ENCODE measurements at regions not wholly inside any gene's neighbourhood (a gene's known extent, or its start where the extent isn't known, plus 50 kb on each side); places are given as distances from the start of the nearest gene placed in this dataset.

GRCh38 chr9:105877721-105878120 lies 183.4 kb downstream of the TMEM38B start:
- H3K4me3 ChIP-seq (ENCODE audit: insufficient read depth in 1 of 2, low read depth in 1 of 2, low read length in 2 of 2) = no peak overlapping the region
- DNase-seq = no peak
- H2BK5ac ChIP-seq (ENCODE audit: low read depth, low read length, poor library complexity, severe bottlenecking) = no peak overlapping the region
- H2AK5ac ChIP-seq (ENCODE audit: low read length, severe bottlenecking) = no peak overlapping the region
- H2BK120ac ChIP-seq (ENCODE audit: low read depth, low read length) = no peak overlapping the region
- no peak overlapping the region for H3K18ac ChIP-seq (ENCODE audit: low read depth in 1 of 2, low read length in 2 of 2)
- no peaks in the 10 kb centered on the region for H3K9me3 ChIP-seq (ENCODE audit: control insufficient read depth, low read length)
- no peaks in the 10 kb centered on the region for H3K36me3 ChIP-seq (ENCODE audit: control insufficient read depth in 1 of 2, insufficient read depth in 2 of 2, low read depth in 1 of 2, low read length in 2 of 2)
- no peaks in the 10 kb centered on the region for H3K79me1 ChIP-seq (replicated peaks; ENCODE audit: low read length, poor library complexity, severe bottlenecking)
- no peak overlapping the region for H3K14ac ChIP-seq (ENCODE audit: low read length in 2 of 2)
- peaks cover 2% of the 10 kb centered on the region for H3K4me1 ChIP-seq (ENCODE audit: control insufficient read depth, insufficient read depth, low read depth, low read length)
- no peak overlapping the region for H3K27ac ChIP-seq (ENCODE audit: low read length, poor library complexity, severe bottlenecking)
- no peak overlapping the region for H3K9ac ChIP-seq (ENCODE audit: low read length)
- no peak overlapping the region for H4K91ac ChIP-seq (ENCODE audit: low read length)
- H3K27me3 ChIP-seq (ENCODE audit: control insufficient read depth in 1 of 2, insufficient read depth in 1 of 2, low read length in 2 of 2) = no peaks in the 10 kb centered on the region
- no peak overlapping the region for H2AFZ ChIP-seq (ENCODE audit: low read depth, low read length)
- H3K4me2 ChIP-seq (ENCODE audit: low read length, poor library complexity, severe bottlenecking) = no peak overlapping the region
- H2BK12ac ChIP-seq (ENCODE audit: low read length in 2 of 2) = no peak overlapping the region
- no peak overlapping the region for H3K4ac ChIP-seq (ENCODE audit: low read depth in 1 of 2, low read length in 2 of 2)
- 95% methylated on average over 1 of the region's 1 CpG for WGBS
- no peak overlapping the region for H2BK15ac ChIP-seq (ENCODE audit: low read depth, poor library complexity, severe bottlenecking)
- H4K8ac ChIP-seq (ENCODE audit: low read length) = no peak overlapping the region
- no peak overlapping the region for H3K23ac ChIP-seq (ENCODE audit: low read length in 2 of 2)

- Histone ChIP-seq H3K14ac (ENCODE audit: low read length in 2 of 2) (no peak overlapping the region), H2BK5ac (ENCODE audit: low read depth, low read length, poor library complexity, severe bottlenecking) (no peak overlapping the region), H3K36me3 (ENCODE audit: control insufficient read depth in 1 of 2, insufficient read depth in 2 of 2, low read depth in 1 of 2, low read length in 2 of 2) (no peaks in the 10 kb centered on the region), H3K9me3 (ENCODE audit: control insufficient read depth, low read length) (no peaks in the 10 kb centered on the region), H3K4me2 (ENCODE audit: low read length, poor library complexity, severe bottlenecking) (no peak overlapping the region), H2BK15ac (ENCODE audit: low read depth, poor library complexity, severe bottlenecking) (no peak overlapping the region), H3K23ac (ENCODE audit: low read length in 2 of 2) (no peak overlapping the region), H3K4me3 (ENCODE audit: insufficient read depth in 1 of 2, low read depth in 1 of 2, low read length in 2 of 2) (no peak overlapping the region), H2AFZ (ENCODE audit: low read depth, low read length) (no peak overlapping the region), H4K8ac (ENCODE audit: low read length) (no peak overlapping the region), H3K18ac (ENCODE audit: low read depth in 1 of 2, low read length in 2 of 2) (no peak overlapping the region), H4K91ac (ENCODE audit: low read length) (no peak overlapping the region), H3K79me1 (replicated peaks; ENCODE audit: low read length, poor library complexity, severe bottlenecking) (no peaks in the 10 kb centered on the region), H2BK120ac (ENCODE audit: low read depth, low read length) (no peak overlapping the region), H3K27ac (ENCODE audit: low read length, poor library complexity, severe bottlenecking) (no peak overlapping the region), H3K27me3 (ENCODE audit: control insufficient read depth in 1 of 2, insufficient read depth in 1 of 2, low read length in 2 of 2) (no peaks in the 10 kb centered on the region), H2AK5ac (ENCODE audit: low read length, severe bottlenecking) (no peak overlapping the region), H3K4ac (ENCODE audit: low read depth in 1 of 2, low read length in 2 of 2) (no peak overlapping the region), H3K9ac (ENCODE audit: low read length) (no peak overlapping the region), H2BK12ac (ENCODE audit: low read length in 2 of 2) (no peak overlapping the region), H3K4me1 (ENCODE audit: control insufficient read depth, insufficient read depth, low read depth, low read length) (peaks cover 2% of the 10 kb centered on the region)
- DNase-seq = no peak
Observed at GRCh38 chr9:105879181-105879580, 184.8 kb downstream of the TMEM38B start.

- H3K79me1 ChIP-seq (replicated peaks; ENCODE audit: low read length, poor library complexity, severe bottlenecking) = no peaks in the 10 kb centered on the region
- 100% methylated on average over 1 of the region's 1 CpG for WGBS
Observed at GRCh38 chr9:105880517-105880916, 186.2 kb downstream of the TMEM38B start.

GRCh38 chr9:105881021-105881420 lies 186.7 kb downstream of the TMEM38B start:
- Histone ChIP-seq H2BK12ac (ENCODE audit: low read length in 2 of 2) (no peak overlapping the region), H3K4ac (ENCODE audit: low read depth in 1 of 2, low read length in 2 of 2) (no peak overlapping the region), H4K91ac (ENCODE audit: low read length) (no peak overlapping the region), H2AFZ (ENCODE audit: low read depth, low read length) (no peak overlapping the region), H3K9me3 (ENCODE audit: control insufficient read depth, low read length) (no peaks in the 10 kb centered on the region), H3K4me2 (ENCODE audit: low read length, poor library complexity, severe bottlenecking) (no peak overlapping the region), H3K4me1 (ENCODE audit: control insufficient read depth, insufficient read depth, low read depth, low read length) (peaks cover 2% of the 10 kb centered on the region), H3K27me3 (ENCODE audit: control insufficient read depth in 1 of 2, insufficient read depth in 1 of 2, low read length in 2 of 2) (no peaks in the 10 kb centered on the region), H3K4me3 (ENCODE audit: insufficient read depth in 1 of 2, low read depth in 1 of 2, low read length in 2 of 2) (no peak overlapping the region), H3K18ac (ENCODE audit: low read depth in 1 of 2, low read length in 2 of 2) (no peak overlapping the region), H3K14ac (ENCODE audit: low read length in 2 of 2) (no peak overlapping the region), H3K36me3 (ENCODE audit: control insufficient read depth in 1 of 2, insufficient read depth in 2 of 2, low read depth in 1 of 2, low read length in 2 of 2) (no peaks in the 10 kb centered on the region), H4K8ac (ENCODE audit: low read length) (no peak overlapping the region), H3K23ac (ENCODE audit: low read length in 2 of 2) (no peak overlapping the region), H3K27ac (ENCODE audit: low read length, poor library complexity, severe bottlenecking) (no peak overlapping the region), H2AK5ac (ENCODE audit: low read length, severe bottlenecking) (no peak overlapping the region), H3K79me1 (replicated peaks; ENCODE audit: low read length, poor library complexity, severe bottlenecking) (no peaks in the 10 kb centered on the region), H2BK15ac (ENCODE audit: low read depth, poor library complexity, severe bottlenecking) (no peak overlapping the region), H2BK120ac (ENCODE audit: low read depth, low read length) (no peak overlapping the region), H3K9ac (ENCODE audit: low read length) (no peak overlapping the region), H2BK5ac (ENCODE audit: low read depth, low read length, poor library complexity, severe bottlenecking) (no peak overlapping the region)
- WGBS = 98% methylated on average over 5 of the region's 6 CpGs
- no peak for DNase-seq

More at GRCh38 chr9:105880517-105880916, 186.2 kb downstream of the TMEM38B start:
- Histone ChIP-seq H4K8ac (ENCODE audit: low read length) (no peak overlapping the region), H3K4me2 (ENCODE audit: low read length, poor library complexity, severe bottlenecking) (no peak overlapping the region), H3K27ac (ENCODE audit: low read length, poor library complexity, severe bottlenecking) (no peak overlapping the region), H3K18ac (ENCODE audit: low read depth in 1 of 2, low read length in 2 of 2) (no peak overlapping the region), H3K4ac (ENCODE audit: low read depth in 1 of 2, low read length in 2 of 2) (no peak overlapping the region), H4K91ac (ENCODE audit: low read length) (no peak overlapping the region), H3K9me3 (ENCODE audit: control insufficient read depth, low read length) (no peaks in the 10 kb centered on the region), H2BK12ac (ENCODE audit: low read length in 2 of 2) (no peak overlapping the region), H3K4me3 (ENCODE audit: insufficient read depth in 1 of 2, low read depth in 1 of 2, low read length in 2 of 2) (no peak overlapping the region), H2AFZ (ENCODE audit: low read depth, low read length) (no peak overlapping the region), H3K36me3 (ENCODE audit: control insufficient read depth in 1 of 2, insufficient read depth in 2 of 2, low read depth in 1 of 2, low read length in 2 of 2) (no peaks in the 10 kb centered on the region), H3K14ac (ENCODE audit: low read length in 2 of 2) (no peak overlapping the region), H2AK5ac (ENCODE audit: low read length, severe bottlenecking) (no peak overlapping the region), H3K23ac (ENCODE audit: low read length in 2 of 2) (no peak overlapping the region), H2BK15ac (ENCODE audit: low read depth, poor library complexity, severe bottlenecking) (no peak overlapping the region), H2BK120ac (ENCODE audit: low read depth, low read length) (no peak overlapping the region), H3K9ac (ENCODE audit: low read length) (no peak overlapping the region), H2BK5ac (ENCODE audit: low read depth, low read length, poor library complexity, severe bottlenecking) (no peak overlapping the region), H3K4me1 (ENCODE audit: control insufficient read depth, insufficient read depth, low read depth, low read length) (peaks cover 2% of the 10 kb centered on the region), H3K27me3 (ENCODE audit: control insufficient read depth in 1 of 2, insufficient read depth in 1 of 2, low read length in 2 of 2) (no peaks in the 10 kb centered on the region)
- no peak for DNase-seq

Measured in mesenchymal stem cell (in vitro differentiated cells and primary cell).